GM20431 (cell line): ENCODE measurements at regions not wholly inside any gene's neighbourhood (a gene's known extent, or its start where the extent isn't known, plus 50 kb on each side); places are given as distances from the start of the nearest gene placed in this dataset.
"Not testable (repeated sequence)": the region's sequence is repeated elsewhere in the genome, so short reads cannot be mapped to it uniquely, and the experiment has no call there.

Experiments
- in situ Hi-C: fragments of 300-500 bp; cut with MseI, MboI; formaldehyde crosslinking; loops from one replicate; pipeline ENCODE4 v1.15.0; 2020; ENCODE audit warnings: low sequenced_read_pairs; ENCODE audit not compliant: unreplicated experiment

GRCh38 chr9:1115370-1115769, 65.2 kb downstream of the DMRT2 start:
- in situ Hi-C loops = no loop called here

GRCh38 chr9:1117439-1117838, 67.3 kb downstream of the DMRT2 start:
- in situ Hi-C loops = no loop called here

GRCh38 chr9:1120500-1121165, 70.5 kb downstream of the DMRT2 start:
- in situ Hi-C loops = no loop called here

GRCh38 chr9:1125741-1126140, 75.6 kb downstream of the DMRT2 start:
- in situ Hi-C loops = no loop called here

- in situ Hi-C loops = no loop called here
Observed at GRCh38 chr9:1128046-1128445, 77.9 kb downstream of the DMRT2 start.

- in situ Hi-C loops = no loop called here
Observed at GRCh38 chr9:1129382-1129781, 79.2 kb downstream of the DMRT2 start.

GRCh38 chr9:1140057-1140456, 89.9 kb downstream of the DMRT2 start:
- in situ Hi-C loops = no loop called here

GRCh38 chr9:1151691-1152090, 101.5 kb downstream of the DMRT2 start:
- in situ Hi-C loops = no loop called here

GRCh38 chr9:1152171-1152570, 102.0 kb downstream of the DMRT2 start:
- in situ Hi-C loops = no loop called here

GRCh38 chr9:1154739-1155138, 104.6 kb downstream of the DMRT2 start:
- in situ Hi-C loops = no loop called here

- in situ Hi-C loops = no loop called here
Observed at GRCh38 chr9:1155602-1156001, 105.4 kb downstream of the DMRT2 start.

- in situ Hi-C loops = no loop called here
Observed at GRCh38 chr9:1156794-1157550, 106.8 kb downstream of the DMRT2 start.

GRCh38 chr9:1157836-1158235, 107.7 kb downstream of the DMRT2 start:
- in situ Hi-C loops = no loop called here

- in situ Hi-C loops = no loop called here
Observed at GRCh38 chr9:1170918-1171317, 120.8 kb downstream of the DMRT2 start.

GRCh38 chr9:1171546-1171945, 121.4 kb downstream of the DMRT2 start:
- in situ Hi-C loops = no loop called here

- in situ Hi-C loops = no loop called here
Observed at GRCh38 chr9:1173211-1173610, 123.1 kb downstream of the DMRT2 start.

GRCh38 chr9:1173993-1174392, 123.8 kb downstream of the DMRT2 start:
- in situ Hi-C loops = no loop called here

GRCh38 chr9:1179366-1179765, 129.2 kb downstream of the DMRT2 start:
- in situ Hi-C loops = no loop called here

GRCh38 chr9:1184146-1184545, 134.0 kb downstream of the DMRT2 start:
- in situ Hi-C loops = no loop called here

- in situ Hi-C loops = not testable (repeated sequence)
Observed at GRCh38 chr9:1187137-1187536, 137.0 kb downstream of the DMRT2 start.

- in situ Hi-C loops = not testable (repeated sequence)
Observed at GRCh38 chr9:1195636-1196035, 145.5 kb downstream of the DMRT2 start.

- in situ Hi-C loops = no loop called here
Observed at GRCh38 chr9:1198085-1198484, 147.9 kb downstream of the DMRT2 start.
